ENCODE measurements at regions not wholly inside any gene's neighbourhood (a gene's known extent, or its start where the extent isn't known, plus 50 kb on each side); places are given as distances from the start of the nearest gene placed in this dataset.
A peak's percentile ranks its signal among the peaks of the same experiment; 100 is the strongest.

GRCh38 chr5:68404246-68404645 is 188.7 kb downstream of the PIK3R1 start:
- H3K27ac ChIP-seq = peak overlapping the region in 3 of 4 donors; percentile 22 to 72 (median 46)

GRCh38 chr5:68405026-68405684 is 189.6 kb downstream of the PIK3R1 start:
- peak overlapping the region; percentile 46 to 72 (median 48) for H3K27ac ChIP-seq
- in situ Hi-C loops (cut with MboI; ENCODE audit: low pct_ligation_motif_present in 1 of 4, low pct_unique_long_range_greater_than_20kb in 1 of 4, low sequenced_read_pairs in 3 of 4) (no loop called here), intact Hi-C loops (cut with DNase I; ENCODE audit: low total_unique reads) (no loop called here)
- no peaks in the 10 kb centered on the region for H3K27me3 ChIP-seq
- WGBS, 2 donors (ENCODE audit: low coverage in 1 of 2) = 53 to 56% methylated on average over 1 of the region's 1 CpG
- no peak overlapping the region for H3K4me3 ChIP-seq
- no peaks in the 10 kb centered on the region for H3K36me3 ChIP-seq
- no peak for DNase-seq
- H3K9me3 ChIP-seq = no peaks in the 10 kb centered on the region
- TF ChIP-seq POLR2AphosphoS5 (IDR thresholded peaks at IDR 0.05) = peak in 2 of 3 donors; percentile 7 to 28
- no peak for TF ChIP-seq POLR2A (IDR thresholded peaks at IDR 0.05)
- TF ChIP-seq EP300 (IDR thresholded peaks at IDR 0.05; ENCODE audit: low read depth) = no peak
- peaks cover 5 to 30% (median 13%) of the 10 kb centered on the region in 4 donors for H3K4me1 ChIP-seq

More at GRCh38 chr5:68404246-68404645, 188.7 kb downstream of the PIK3R1 start:
- in situ Hi-C loops (cut with MboI; ENCODE audit: low pct_ligation_motif_present in 1 of 4, low pct_unique_long_range_greater_than_20kb in 1 of 4, low sequenced_read_pairs in 3 of 4) (no loop called here), intact Hi-C loops (cut with DNase I; ENCODE audit: low total_unique reads) (no loop called here)
- peaks cover 5 to 30% (median 13%) of the 10 kb centered on the region in 4 donors for H3K4me1 ChIP-seq
- no peaks in the 10 kb centered on the region for H3K27me3 ChIP-seq
- no peaks in the 10 kb centered on the region for H3K36me3 ChIP-seq
- no peak overlapping the region for H3K4me3 ChIP-seq
- no peaks in the 10 kb centered on the region for H3K9me3 ChIP-seq
- no peak for DNase-seq
- TF ChIP-seq, protein P1, sequence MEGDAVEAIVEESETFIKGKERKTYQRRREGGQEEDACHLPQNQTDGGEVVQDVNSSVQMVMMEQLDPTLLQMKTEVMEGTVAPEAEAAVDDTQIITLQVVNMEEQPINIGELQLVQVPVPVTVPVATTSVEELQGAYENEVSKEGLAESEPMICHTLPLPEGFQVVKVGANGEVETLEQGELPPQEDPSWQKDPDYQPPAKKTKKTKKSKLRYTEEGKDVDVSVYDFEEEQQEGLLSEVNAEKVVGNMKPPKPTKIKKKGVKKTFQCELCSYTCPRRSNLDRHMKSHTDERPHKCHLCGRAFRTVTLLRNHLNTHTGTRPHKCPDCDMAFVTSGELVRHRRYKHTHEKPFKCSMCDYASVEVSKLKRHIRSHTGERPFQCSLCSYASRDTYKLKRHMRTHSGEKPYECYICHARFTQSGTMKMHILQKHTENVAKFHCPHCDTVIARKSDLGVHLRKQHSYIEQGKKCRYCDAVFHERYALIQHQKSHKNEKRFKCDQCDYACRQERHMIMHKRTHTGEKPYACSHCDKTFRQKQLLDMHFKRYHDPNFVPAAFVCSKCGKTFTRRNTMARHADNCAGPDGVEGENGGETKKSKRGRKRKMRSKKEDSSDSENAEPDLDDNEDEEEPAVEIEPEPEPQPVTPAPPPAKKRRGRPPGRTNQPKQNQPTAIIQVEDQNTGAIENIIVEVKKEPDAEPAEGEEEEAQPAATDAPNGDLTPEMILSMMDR (IDR thresholded peaks at IDR 0.05) = no peak
- no peak for TF ChIP-seq POLR2A (IDR thresholded peaks at IDR 0.05)
- no peak for TF ChIP-seq EP300 (IDR thresholded peaks at IDR 0.05; ENCODE audit: low read depth)
- no peak for TF ChIP-seq POLR2AphosphoS5 (IDR thresholded peaks at IDR 0.05)

DNA sequence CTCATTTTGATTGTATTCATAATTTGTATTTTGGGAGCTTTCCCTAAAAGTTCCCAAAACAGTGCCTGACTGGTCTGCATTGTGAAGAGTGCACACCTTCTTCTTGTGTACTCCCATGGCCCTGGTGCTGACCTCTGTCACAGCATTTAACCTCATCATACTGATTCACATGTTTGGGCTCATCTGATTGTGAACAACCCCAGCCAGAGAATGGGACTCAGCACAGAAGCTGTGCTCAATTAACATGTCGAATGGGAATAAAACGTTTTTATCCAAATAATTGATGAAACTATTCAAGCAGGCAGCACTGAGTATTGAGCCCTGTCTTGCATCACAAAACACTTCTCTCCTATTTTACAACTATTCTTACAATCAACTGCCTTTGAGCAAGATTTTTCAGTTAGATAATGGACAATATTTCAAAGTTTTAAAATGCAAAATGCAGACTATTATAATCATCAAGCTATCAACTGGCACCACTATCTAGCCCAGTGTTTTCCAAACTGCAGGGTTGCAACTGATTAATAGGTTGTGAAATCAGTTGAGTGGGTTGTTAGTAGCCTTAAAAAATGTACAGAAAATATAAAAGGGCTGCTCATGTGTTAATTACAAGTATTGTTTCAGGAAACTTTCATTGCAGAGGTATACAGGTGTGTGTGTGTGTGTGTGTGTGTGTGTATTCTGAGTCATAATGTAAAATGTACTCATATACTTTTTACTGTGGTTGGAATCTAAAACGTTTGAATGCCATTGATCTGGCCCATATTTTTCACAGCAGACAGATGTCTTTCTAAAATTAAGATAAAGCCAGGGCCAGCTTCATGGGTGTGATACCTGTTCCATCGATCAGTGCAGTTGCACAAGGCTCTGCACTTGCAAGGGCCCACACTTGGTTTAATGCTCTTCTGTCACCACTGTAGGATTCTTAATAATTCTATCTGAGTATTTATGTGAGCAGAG is 190.5 kb downstream of the PIK3R1 start:
- in situ Hi-C loops (cut with MboI; ENCODE audit: low pct_ligation_motif_present in 1 of 4, low pct_unique_long_range_greater_than_20kb in 1 of 4, low sequenced_read_pairs in 3 of 4) = no loop called here
- intact Hi-C loops (cut with DNase I; ENCODE audit: low total_unique reads) = no loop called here
- Histone ChIP-seq H3K27ac (peak overlapping the region; percentile 28 to 80 (median 68)), H3K4me3 (no peak overlapping the region), H3K36me3 (no peaks in the 10 kb centered on the region), H3K9me3 (no peaks in the 10 kb centered on the region), H3K27me3 (no peaks in the 10 kb centered on the region), H3K4me1 (peaks cover 5 to 30% (median 13%) of the 10 kb centered on the region in 4 donors)
- WGBS, 2 donors (ENCODE audit: low coverage in 1 of 2) = 44 to 53% methylated on average over 3 to 4 of the region's 4 CpGs
- TF ChIP-seq POLR2AphosphoS5 (IDR thresholded peaks at IDR 0.05) = no peak
- TF ChIP-seq POLR2A (IDR thresholded peaks at IDR 0.05) = no peak
- TF ChIP-seq, protein P1 (IDR thresholded peaks at IDR 0.05) = no peak
- TF ChIP-seq EP300 (IDR thresholded peaks at IDR 0.05; ENCODE audit: low read depth) = no peak
- no peak for DNase-seq

GRCh38 chr5:68406767-68407241 is 191.2 kb downstream of the PIK3R1 start:
- Histone ChIP-seq H3K4me1 (peaks cover 5 to 30% (median 13%) of the 10 kb centered on the region in 4 donors), H3K36me3 (no peaks in the 10 kb centered on the region), H3K4me3 (no peak overlapping the region), H3K27me3 (no peaks in the 10 kb centered on the region), H3K27ac (peak overlapping the region; percentile 28 to 80 (median 64)), H3K9me3 (no peaks in the 10 kb centered on the region)
- intact Hi-C loops (cut with DNase I; ENCODE audit: low total_unique reads) (no loop called here), in situ Hi-C loops (cut with MboI; ENCODE audit: low pct_ligation_motif_present in 1 of 4, low pct_unique_long_range_greater_than_20kb in 1 of 4, low sequenced_read_pairs in 3 of 4) (no loop called here)
- 7 to 20% methylated on average over 5 to 8 of the region's 8 CpGs for WGBS, 2 donors (ENCODE audit: low coverage in 1 of 2)
- peak; percentile 34 for DNase-seq
- TF ChIP-seq POLR2A (IDR thresholded peaks at IDR 0.05) (no peak), EP300 (IDR thresholded peaks at IDR 0.05; ENCODE audit: low read depth) (no peak), POLR2AphosphoS5 (IDR thresholded peaks at IDR 0.05) (no peak)
- TF ChIP-seq, protein P1 (IDR thresholded peaks at IDR 0.05) = no peak

Measured in transverse colon (tissue), 4 donors.